Activated CD8-positive, alpha-beta memory T cell treated with anti-CD3 and anti-CD28 coated beads, Interleukin-2, amount 10 ng/mL, durations not matched to agents 7 days and 5 days (primary cell): ENCODE measurements at regions not wholly inside any gene's neighbourhood (a gene's known extent, or its start where the extent isn't known, plus 50 kb on each side); places are given as distances from the start of the nearest gene placed in this dataset.
"Not testable (repeated sequence)": the region's sequence is repeated elsewhere in the genome, so short reads cannot be mapped to it uniquely, and the experiment has no call there.

Experiments used
- ATAC-seq: fragments of 150-1000 bp; cut with Tn5 transposase; one replicate; pipeline ENCODE4 v1.10.0; 2021; ENCODE audit warnings: moderate library complexity
- CTCF ChIA-PET: fragments of 350-600 bp; sonication (Branson Sonifier 250); formaldehyde crosslinking; loops from one replicate; lab custom pipeline; 2021; ENCODE audit warnings: antibody characterized with exemption; lab: Charles Lee
- DNase-seq: peaks from one replicate; pipeline ENCODE4 v3.0.0-alpha.2; 2020
- H3K27ac Mint-ChIP-seq: one replicate; pipeline ENCODE4 v1.8.0; 2021; ENCODE audit warnings: mild to moderate bottlenecking, mixed read lengths
- H3K27me3 Mint-ChIP-seq: one replicate; pipeline ENCODE4 v1.8.0; 2021; ENCODE audit warnings: mixed read lengths
- H3K36me3 Mint-ChIP-seq: one replicate; pipeline ENCODE4 v1.8.0; 2021; ENCODE audit warnings: mild to moderate bottlenecking, mixed read lengths
- H3K4me1 Mint-ChIP-seq: one replicate; pipeline ENCODE4 v1.8.0; 2021; ENCODE audit warnings: mixed read lengths
- H3K4me3 Mint-ChIP-seq: one replicate; pipeline ENCODE4 v1.8.0; 2021; ENCODE audit warnings: mild to moderate bottlenecking, moderate library complexity, mixed read lengths
- H3K9me3 Mint-ChIP-seq: one replicate; pipeline ENCODE4 v1.8.0; 2022; ENCODE audit warnings: low read depth, mixed read lengths

GRCh38 chrX:4588466-4588865, 875.0 kb upstream of the PRKX start:
- ATAC-seq (no peak), DNase-seq (no peak)
- Mint-ChIP-seq H3K9me3 (peaks cover 7% of the 10 kb centered on the region), H3K4me3 (no peak overlapping the region), H3K36me3 (no peaks in the 10 kb centered on the region), H3K27ac (no peak overlapping the region), H3K4me1 (no peaks in the 10 kb centered on the region), H3K27me3 (no peaks in the 10 kb centered on the region)
- CTCF ChIA-PET = no interaction called here

GRCh38 chrX:4588056-4588455, 874.6 kb upstream of the PRKX start:
- DNase-seq = no peak
- Mint-ChIP-seq H3K27ac (no peak overlapping the region), H3K36me3 (no peaks in the 10 kb centered on the region), H3K4me3 (no peak overlapping the region), H3K27me3 (no peaks in the 10 kb centered on the region), H3K9me3 (peaks cover 7% of the 10 kb centered on the region), H3K4me1 (no peaks in the 10 kb centered on the region)
- CTCF ChIA-PET = no interaction called here
- no peak for ATAC-seq

- Mint-ChIP-seq H3K4me1 (no peaks in the 10 kb centered on the region), H3K4me3 (no peak overlapping the region), H3K36me3 (no peaks in the 10 kb centered on the region), H3K27me3 (no peaks in the 10 kb centered on the region), H3K27ac (no peak overlapping the region), H3K9me3 (peaks cover 3% of the 10 kb centered on the region)
- CTCF ChIA-PET = no interaction called here
- DNase-seq (no peak), ATAC-seq (no peak)
These were observed 866.5 kb upstream of the PRKX start for GRCh38 chrX:4579999-4580398.

GRCh38 chrX:4579480-4579879, 866.0 kb upstream of the PRKX start:
- ATAC-seq = no peak
- no peak for DNase-seq
- no peak overlapping the region for H3K4me3 Mint-ChIP-seq
- no peaks in the 10 kb centered on the region for H3K36me3 Mint-ChIP-seq
- H3K27me3 Mint-ChIP-seq = no peaks in the 10 kb centered on the region
- H3K27ac Mint-ChIP-seq = no peak overlapping the region
- no peaks in the 10 kb centered on the region for H3K9me3 Mint-ChIP-seq
- no peaks in the 10 kb centered on the region for H3K4me1 Mint-ChIP-seq
- CTCF ChIA-PET = no interaction called here

- ATAC-seq (no peak), DNase-seq (no peak)
- H3K36me3 Mint-ChIP-seq = no peaks in the 10 kb centered on the region
- no peaks in the 10 kb centered on the region for H3K27me3 Mint-ChIP-seq
- H3K9me3 Mint-ChIP-seq = no peaks in the 10 kb centered on the region
- no peak overlapping the region for H3K27ac Mint-ChIP-seq
- no peaks in the 10 kb centered on the region for H3K4me1 Mint-ChIP-seq
- CTCF ChIA-PET = no interaction called here
- no peak overlapping the region for H3K4me3 Mint-ChIP-seq
These were observed 859.2 kb upstream of the PRKX start for GRCh38 chrX:4572691-4573090.

GRCh38 chrX:4570151-4570550, 856.7 kb upstream of the PRKX start:
- no peak overlapping the region for H3K4me3 Mint-ChIP-seq
- H3K4me1 Mint-ChIP-seq = no peaks in the 10 kb centered on the region
- H3K9me3 Mint-ChIP-seq = no peaks in the 10 kb centered on the region
- no peaks in the 10 kb centered on the region for H3K27me3 Mint-ChIP-seq
- H3K27ac Mint-ChIP-seq = no peak overlapping the region
- DNase-seq (no peak), ATAC-seq (no peak)
- CTCF ChIA-PET = no interaction called here
- H3K36me3 Mint-ChIP-seq = no peaks in the 10 kb centered on the region

GRCh38 chrX:4560192-4560591, 846.7 kb upstream of the PRKX start:
- Mint-ChIP-seq H3K36me3 (no peaks in the 10 kb centered on the region), H3K4me1 (no peaks in the 10 kb centered on the region), H3K27ac (no peak overlapping the region), H3K9me3 (no peaks in the 10 kb centered on the region), H3K27me3 (no peaks in the 10 kb centered on the region), H3K4me3 (no peak overlapping the region)
- DNase-seq = no peak
- CTCF ChIA-PET = no interaction called here
- no peak for ATAC-seq

- Mint-ChIP-seq H3K4me3 (no peak overlapping the region), H3K9me3 (no peaks in the 10 kb centered on the region), H3K4me1 (no peaks in the 10 kb centered on the region), H3K36me3 (no peaks in the 10 kb centered on the region), H3K27me3 (no peaks in the 10 kb centered on the region), H3K27ac (no peak overlapping the region)
- CTCF ChIA-PET = no interaction called here
- no peak for DNase-seq
- ATAC-seq = no peak
These were observed 836.6 kb upstream of the PRKX start for GRCh38 chrX:4550018-4550417.

GRCh38 chrX:4547213-4547836, 833.9 kb upstream of the PRKX start:
- ATAC-seq = no peak

GRCh38 chrX:4546178-4546577, 832.7 kb upstream of the PRKX start:
- H3K27me3 Mint-ChIP-seq, H3K36me3 Mint-ChIP-seq, DNase-seq, CTCF ChIA-PET, H3K4me3 Mint-ChIP-seq, H3K9me3 Mint-ChIP-seq, H3K4me1 Mint-ChIP-seq, H3K27ac Mint-ChIP-seq, ATAC-seq: not testable (repeated sequence)

More at GRCh38 chrX:4547213-4547836, 833.9 kb upstream of the PRKX start:
- CTCF ChIA-PET = no interaction called here
- H3K4me1 Mint-ChIP-seq = no peaks in the 10 kb centered on the region
- H3K4me3 Mint-ChIP-seq = no peak overlapping the region
- no peaks in the 10 kb centered on the region for H3K36me3 Mint-ChIP-seq
- DNase-seq = peak; percentile 43
- H3K27me3 Mint-ChIP-seq = no peaks in the 10 kb centered on the region
- no peak overlapping the region for H3K27ac Mint-ChIP-seq
- no peaks in the 10 kb centered on the region for H3K9me3 Mint-ChIP-seq

- DNase-seq = no peak
- CTCF ChIA-PET = no interaction called here
- no peak overlapping the region for H3K4me3 Mint-ChIP-seq
- H3K27ac Mint-ChIP-seq = no peak overlapping the region
- H3K27me3 Mint-ChIP-seq = no peaks in the 10 kb centered on the region
- no peaks in the 10 kb centered on the region for H3K4me1 Mint-ChIP-seq
- ATAC-seq = no peak
- H3K36me3 Mint-ChIP-seq = no peaks in the 10 kb centered on the region
- H3K9me3 Mint-ChIP-seq = no peaks in the 10 kb centered on the region
These were observed 814.8 kb upstream of the PRKX start for GRCh38 chrX:4528247-4528646.

GRCh38 chrX:4485912-4486311, 772.5 kb upstream of the PRKX start:
- no peak overlapping the region for H3K27ac Mint-ChIP-seq
- no peak for DNase-seq

GRCh38 chrX:4484266-4484665, 770.8 kb upstream of the PRKX start:
- Mint-ChIP-seq H3K4me1 (no peaks in the 10 kb centered on the region), H3K9me3 (peaks cover 6% of the 10 kb centered on the region), H3K4me3 (no peak overlapping the region), H3K27ac (no peak overlapping the region), H3K27me3 (no peaks in the 10 kb centered on the region), H3K36me3 (no peaks in the 10 kb centered on the region)
- ATAC-seq = no peak
- CTCF ChIA-PET = no interaction called here
- DNase-seq = no peak

More at GRCh38 chrX:4485912-4486311, 772.5 kb upstream of the PRKX start:
- no peaks in the 10 kb centered on the region for H3K4me1 Mint-ChIP-seq
- CTCF ChIA-PET = no interaction called here
- no peaks in the 10 kb centered on the region for H3K9me3 Mint-ChIP-seq
- H3K27me3 Mint-ChIP-seq = no peaks in the 10 kb centered on the region
- no peak for ATAC-seq
- no peaks in the 10 kb centered on the region for H3K36me3 Mint-ChIP-seq
- H3K4me3 Mint-ChIP-seq = no peak overlapping the region

- H3K9me3 Mint-ChIP-seq = no peaks in the 10 kb centered on the region
- CTCF ChIA-PET = no interaction called here
- ATAC-seq = no peak
These were observed 738.1 kb upstream of the PRKX start for GRCh38 chrX:4451591-4451990.

GRCh38 chrX:4450177-4450576, 736.7 kb upstream of the PRKX start:
- ATAC-seq (no peak), DNase-seq (no peak)
- H3K36me3 Mint-ChIP-seq = no peaks in the 10 kb centered on the region
- CTCF ChIA-PET = no interaction called here
- no peak overlapping the region for H3K4me3 Mint-ChIP-seq
- no peaks in the 10 kb centered on the region for H3K9me3 Mint-ChIP-seq
- no peaks in the 10 kb centered on the region for H3K27me3 Mint-ChIP-seq
- no peaks in the 10 kb centered on the region for H3K4me1 Mint-ChIP-seq
- H3K27ac Mint-ChIP-seq = no peak overlapping the region

More at GRCh38 chrX:4451591-4451990, 738.1 kb upstream of the PRKX start:
- Mint-ChIP-seq H3K27me3 (no peaks in the 10 kb centered on the region), H3K36me3 (no peaks in the 10 kb centered on the region), H3K4me1 (no peaks in the 10 kb centered on the region), H3K27ac (no peak overlapping the region), H3K4me3 (no peak overlapping the region)
- DNase-seq = no peak
